OCI-LY7 (cell line): ENCODE measurements at regions not wholly inside any gene's neighbourhood (a gene's known extent, or its start where the extent isn't known, plus 50 kb on each side); places are given as distances from the start of the nearest gene placed in this dataset.

Experiments used
- EZH2phosphoT487 ChIP-seq: fragments of 200-600 bp; sonication (generic); IDR thresholded peaks from 2 replicates; pipeline ENCODE4 v1.6.1; 2018; ENCODE audit warnings: low read depth, borderline replicate concordance, mild to moderate bottlenecking, mixed run types, antibody characterized with exemption, low read length, moderate library complexity, mixed read lengths
- TF ChIP-seq, protein P1 (sequence below): fragments of 200-600 bp; sonication (generic); conservative IDR thresholded peaks from 2 replicates; pipeline ENCODE4 v1.5.1; 2014; ENCODE audit warnings: mild to moderate bottlenecking, antibody characterized with exemption, low read length, moderate library complexity, mixed read lengths

DNA sequence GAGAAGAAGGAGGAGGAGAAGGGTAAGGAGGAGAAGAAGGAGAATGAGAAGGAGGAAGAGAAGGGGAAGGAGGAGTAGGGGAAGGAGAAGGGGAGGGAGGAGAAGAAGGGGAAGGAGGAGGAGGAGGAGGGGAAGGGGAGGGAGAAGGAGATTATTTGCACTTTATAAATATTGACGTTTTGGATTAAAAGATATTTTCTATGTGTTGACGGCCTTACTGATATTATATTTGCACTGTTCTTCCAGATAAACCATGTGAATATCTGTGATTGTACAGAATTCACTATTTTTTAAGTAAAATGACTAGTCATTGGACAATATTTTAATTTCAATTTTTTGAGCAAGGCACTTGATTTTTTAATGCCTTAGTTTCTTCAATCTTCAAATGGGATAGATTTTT lies 310.5 kb upstream of the DNAJC19 start:
- TF ChIP-seq, protein P1, sequence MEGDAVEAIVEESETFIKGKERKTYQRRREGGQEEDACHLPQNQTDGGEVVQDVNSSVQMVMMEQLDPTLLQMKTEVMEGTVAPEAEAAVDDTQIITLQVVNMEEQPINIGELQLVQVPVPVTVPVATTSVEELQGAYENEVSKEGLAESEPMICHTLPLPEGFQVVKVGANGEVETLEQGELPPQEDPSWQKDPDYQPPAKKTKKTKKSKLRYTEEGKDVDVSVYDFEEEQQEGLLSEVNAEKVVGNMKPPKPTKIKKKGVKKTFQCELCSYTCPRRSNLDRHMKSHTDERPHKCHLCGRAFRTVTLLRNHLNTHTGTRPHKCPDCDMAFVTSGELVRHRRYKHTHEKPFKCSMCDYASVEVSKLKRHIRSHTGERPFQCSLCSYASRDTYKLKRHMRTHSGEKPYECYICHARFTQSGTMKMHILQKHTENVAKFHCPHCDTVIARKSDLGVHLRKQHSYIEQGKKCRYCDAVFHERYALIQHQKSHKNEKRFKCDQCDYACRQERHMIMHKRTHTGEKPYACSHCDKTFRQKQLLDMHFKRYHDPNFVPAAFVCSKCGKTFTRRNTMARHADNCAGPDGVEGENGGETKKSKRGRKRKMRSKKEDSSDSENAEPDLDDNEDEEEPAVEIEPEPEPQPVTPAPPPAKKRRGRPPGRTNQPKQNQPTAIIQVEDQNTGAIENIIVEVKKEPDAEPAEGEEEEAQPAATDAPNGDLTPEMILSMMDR: no peak
- no peak for TF ChIP-seq EZH2phosphoT487
